Aorta (tissue), 5 donors: ENCODE measurements at regions not wholly inside any gene's neighbourhood (a gene's known extent, or its start where the extent isn't known, plus 50 kb on each side); places are given as distances from the start of the nearest gene placed in this dataset.

ENCODE experiments used
- ATAC-seq: fragments of 200-7000 bp; cut with Tn5 transposase; one replicate; pipeline ENCODE4 v1.9.1; 2022; ENCODE audit warnings: moderate library complexity; ENCODE audit not compliant: low FRiP score
- DNase-seq, 2 donors: peaks; one replicate each; pipeline ENCODE4 v3.0.0-alpha.2; 2020
- H3K27ac ChIP-seq, 2 donors: one replicate each; pipeline ENCODE4 v1.5.1; 2013; ENCODE audit warnings: low read length in 2 of 2, mild to moderate bottlenecking in 2 of 2, moderate library complexity in 2 of 2, control low read depth in 1 of 2, inconsistent platforms in 1 of 2, low read depth in 1 of 2
- H3K27me3 ChIP-seq, 2 donors: one replicate each; pipeline ENCODE4 v1.6.1; 2013; ENCODE audit warnings: control low read depth in 1 of 2, low read length in 1 of 2, mild to moderate bottlenecking in 1 of 2, moderate library complexity in 1 of 2; ENCODE audit not compliant: insufficient read depth in 2 of 2, control insufficient read depth in 1 of 2
- H3K36me3 ChIP-seq, 2 donors: one replicate each; pipeline ENCODE4 v1.6.1; 2013; ENCODE audit warnings: control low read depth in 1 of 2, low read length in 1 of 2, mild to moderate bottlenecking in 1 of 2; ENCODE audit not compliant: insufficient read depth in 2 of 2, control insufficient read depth in 1 of 2
- H3K4me1 ChIP-seq, 2 donors: one replicate each; pipeline ENCODE4 v1.6.1; 2013; ENCODE audit warnings: low read length in 2 of 2, control low read depth in 1 of 2, mild to moderate bottlenecking in 1 of 2, moderate library complexity in 1 of 2; ENCODE audit not compliant: insufficient read depth in 2 of 2, control insufficient read depth in 1 of 2
- H3K4me3 ChIP-seq, 2 donors: one replicate each; pipeline ENCODE4 v1.5.1; 2013; ENCODE audit warnings: low read length in 2 of 2, control low read depth in 1 of 2, mild to moderate bottlenecking in 1 of 2
- H3K9me3 ChIP-seq: one replicate; pipeline ENCODE4 v1.6.1; 2013; ENCODE audit warnings: mild to moderate bottlenecking, low read length; ENCODE audit not compliant: control insufficient read depth
- WGBS, 2 donors: extraction: QIAGEN DNeasy Blood & Tissue Kit; methylation state at CpG; one replicate each; pipeline ENCODE4 v1.1.7; 2013; 5-methylcytosine and 5-hydroxymethylcytosine counted together
- intact Hi-C, 2 donors: fragments of 100-400 bp; cut with DNase I; formaldehyde crosslinking; loops; one replicate each; pipeline versions ENCODE4 v1.14.2 to v1.15.0; 2022
- donor health status: healthy with polysubstance abuse.
- donor health status: Bipolar disorder and iron deficiency.
- donor health status: DM: no; HTN: no; CAD: no.
- donor health status: DM: no; HTN: no; CAD: no.
- donor health status: DM: yes; HTN: yes; CAD: no.

DNA sequence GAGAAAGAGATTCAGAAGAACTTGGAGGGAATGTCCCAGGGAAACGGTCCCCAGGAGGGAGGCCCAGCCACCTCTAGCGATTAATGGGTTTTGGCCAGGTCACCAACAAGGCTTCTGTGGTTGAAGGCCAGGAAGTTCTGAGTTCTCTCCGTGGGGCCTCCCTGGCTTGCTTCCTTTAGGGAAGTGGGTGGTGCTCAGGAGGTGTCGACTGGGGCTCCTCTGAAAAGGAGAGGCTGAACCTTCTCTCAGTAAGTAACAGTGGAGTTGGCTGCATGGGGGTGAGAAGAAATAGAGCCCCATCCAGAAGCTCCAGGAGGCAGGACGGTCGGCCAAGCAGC lies 77.1 kb upstream of the GSE1 start:
- 50 to 54% methylated on average over 6 of the region's 6 CpGs for WGBS, 2 donors
- Histone ChIP-seq H3K4me3 (no peak overlapping the region), H3K27ac (no peak overlapping the region), H3K27me3 (no peaks in the 10 kb centered on the region), H3K9me3 (no peaks in the 10 kb centered on the region), H3K4me1 (no peaks in the 10 kb centered on the region), H3K36me3 (no peaks in the 10 kb centered on the region)
- DNase-seq (no peak), ATAC-seq (no peak)
- intact Hi-C loops: no loop called here

DNA sequence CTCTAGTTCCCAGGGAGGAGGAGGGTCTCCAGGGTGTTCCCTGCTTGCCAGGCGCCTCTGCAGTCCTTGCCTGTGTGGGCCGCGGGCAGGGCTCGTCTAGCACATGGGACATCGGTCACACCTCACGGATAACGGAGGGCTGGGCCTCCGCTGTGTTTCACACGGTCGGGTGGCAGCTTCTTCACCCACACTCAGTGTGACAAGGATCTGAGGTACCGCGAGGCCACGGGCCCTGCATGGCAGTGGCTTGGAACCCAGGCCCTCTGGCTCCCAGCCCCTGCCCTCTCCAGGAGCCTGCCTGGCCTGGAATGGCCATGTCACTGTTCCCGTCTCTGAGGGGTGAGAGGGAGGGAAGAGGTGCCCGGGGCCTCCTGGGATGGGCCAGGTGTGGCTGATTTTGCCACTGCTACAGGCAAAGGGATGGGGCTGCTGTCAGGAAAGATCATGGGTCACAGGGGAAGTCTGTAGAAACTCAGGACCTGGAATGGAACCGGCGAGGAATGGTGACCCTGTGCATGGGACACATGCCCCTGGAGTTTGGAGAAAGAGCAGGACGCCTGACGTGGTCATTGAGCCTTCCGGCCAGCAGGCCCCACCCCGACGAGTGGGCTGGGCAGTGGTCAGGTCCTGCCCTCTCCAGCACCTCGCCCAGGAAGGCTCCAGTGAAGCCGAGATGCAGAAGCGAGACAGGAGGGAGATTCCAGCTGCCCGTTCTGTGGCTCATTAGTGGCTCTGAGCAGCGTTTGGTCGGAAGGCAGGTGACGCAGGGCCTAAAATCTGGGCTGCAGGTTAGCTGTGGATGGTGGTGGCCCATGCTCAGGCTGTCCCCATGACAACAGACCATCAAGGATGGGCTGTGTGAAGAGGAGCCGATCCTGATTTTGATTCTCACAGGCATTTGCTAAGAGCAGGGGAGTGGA lies 76.5 kb upstream of the GSE1 start:
- Histone ChIP-seq H3K36me3 (no peaks in the 10 kb centered on the region), H3K27ac (no peak overlapping the region), H3K4me3 (no peak overlapping the region), H3K9me3 (no peaks in the 10 kb centered on the region), H3K4me1 (no peaks in the 10 kb centered on the region), H3K27me3 (no peaks in the 10 kb centered on the region)
- WGBS, 2 donors: 82 to 90% methylated on average over 30 of the region's 30 CpGs
- intact Hi-C loops: no loop called here
- DNase-seq (no peak), ATAC-seq (peak; percentile 4)

DNA sequence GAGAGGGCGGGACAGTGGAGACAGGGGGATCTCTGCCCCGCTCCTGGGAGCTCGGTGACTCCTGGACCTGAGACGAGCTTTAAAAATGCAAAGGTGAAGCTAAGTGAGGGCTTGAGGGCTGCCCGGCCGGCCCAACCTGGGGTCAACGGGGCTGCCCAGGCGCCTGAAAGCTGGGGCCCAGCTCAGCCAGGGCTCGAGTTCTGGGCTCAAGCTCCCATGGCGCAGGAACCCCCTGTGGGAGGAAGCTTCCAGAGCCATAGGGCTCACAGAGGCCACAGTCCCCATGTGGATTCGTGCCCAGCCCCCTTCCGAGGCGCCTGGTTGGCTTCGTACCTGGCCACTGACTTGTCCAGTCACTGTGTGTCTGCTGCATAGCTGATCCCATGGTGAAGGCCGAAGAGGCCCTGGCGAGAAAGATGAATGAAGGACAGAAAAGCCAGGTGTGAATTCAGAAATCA lies 75.8 kb upstream of the GSE1 start:
- H3K4me3 ChIP-seq: no peak overlapping the region
- H3K9me3 ChIP-seq: no peaks in the 10 kb centered on the region
- H3K27me3 ChIP-seq: no peaks in the 10 kb centered on the region
- H3K27ac ChIP-seq: no peak overlapping the region
- intact Hi-C loops: no loop called here
- WGBS, 2 donors: 97 to 99% methylated on average over 16 of the region's 16 CpGs
- H3K4me1 ChIP-seq: no peaks in the 10 kb centered on the region
- ATAC-seq (no peak), DNase-seq (no peak)
- H3K36me3 ChIP-seq: no peaks in the 10 kb centered on the region

DNA sequence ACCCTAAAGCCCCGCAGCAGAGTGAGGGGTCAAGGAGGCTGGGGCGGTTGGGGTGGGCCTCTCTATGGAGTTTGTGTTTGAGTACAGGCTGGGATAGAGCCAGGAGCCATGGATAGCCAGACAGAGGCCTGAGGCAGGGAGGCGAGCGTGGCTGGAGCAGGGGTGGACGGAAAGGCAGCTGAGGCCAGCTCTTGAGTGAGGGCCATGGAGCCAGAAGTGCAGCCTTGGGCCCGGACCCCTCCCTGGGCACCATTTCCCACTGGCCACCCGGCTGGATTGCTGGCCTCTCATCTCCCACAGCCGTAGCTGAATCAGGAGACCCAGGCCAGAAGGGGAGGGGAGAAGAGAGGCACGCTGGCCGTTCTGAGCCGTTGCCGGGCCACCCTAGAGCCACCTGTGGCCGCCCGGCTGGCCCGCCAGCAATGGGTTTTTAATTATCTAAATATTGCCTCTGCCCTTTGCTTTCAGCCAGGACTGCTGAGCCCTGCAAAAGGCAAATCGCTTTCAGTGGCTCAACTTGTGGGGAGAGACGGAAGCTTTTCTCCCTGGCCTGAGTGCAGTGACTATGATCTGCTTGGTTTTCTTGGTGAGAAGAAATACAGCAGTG lies 75.2 kb upstream of the GSE1 start:
- H3K27ac ChIP-seq: no peak overlapping the region
- intact Hi-C loops: no loop called here
- no peak overlapping the region for H3K4me3 ChIP-seq
- no peaks in the 10 kb centered on the region for H3K4me1 ChIP-seq
- no peaks in the 10 kb centered on the region for H3K27me3 ChIP-seq
- DNase-seq: no peak
- WGBS, 2 donors: 96 to 98% methylated on average over 16 to 17 of the region's 17 CpGs
- ATAC-seq: peak; percentile 15
- H3K36me3 ChIP-seq: no peaks in the 10 kb centered on the region
- H3K9me3 ChIP-seq: no peaks in the 10 kb centered on the region

DNA sequence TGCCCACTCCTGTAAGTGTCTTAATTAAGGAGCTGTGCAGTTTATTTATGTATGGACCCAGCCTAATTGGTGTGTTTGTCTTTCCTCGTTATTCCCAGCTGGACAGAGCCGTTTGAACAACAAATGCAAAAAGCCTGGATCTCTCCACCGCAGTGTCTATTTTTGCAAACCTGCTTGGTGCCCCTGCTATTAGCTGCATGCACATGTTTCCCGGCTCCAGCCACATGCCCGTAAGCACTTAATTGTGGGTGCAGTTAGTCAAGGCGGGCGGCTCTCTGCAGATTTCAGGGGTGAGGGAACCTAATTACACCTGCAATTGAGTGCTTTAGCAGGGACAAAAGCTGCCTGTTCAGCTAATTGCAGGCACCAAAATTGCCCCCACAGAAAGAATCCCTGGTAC lies 74.0 kb upstream of the GSE1 start:
- WGBS, 2 donors: 96 to 97% methylated on average over 7 of the region's 7 CpGs
- H3K27me3 ChIP-seq: no peaks in the 10 kb centered on the region
- no peaks in the 10 kb centered on the region for H3K9me3 ChIP-seq
- H3K4me3 ChIP-seq: no peak overlapping the region
- DNase-seq: no peak
- no peak for ATAC-seq
- H3K4me1 ChIP-seq: no peaks in the 10 kb centered on the region
- no peak overlapping the region for H3K27ac ChIP-seq
- no peaks in the 10 kb centered on the region for H3K36me3 ChIP-seq
- intact Hi-C loops: no loop called here

DNA sequence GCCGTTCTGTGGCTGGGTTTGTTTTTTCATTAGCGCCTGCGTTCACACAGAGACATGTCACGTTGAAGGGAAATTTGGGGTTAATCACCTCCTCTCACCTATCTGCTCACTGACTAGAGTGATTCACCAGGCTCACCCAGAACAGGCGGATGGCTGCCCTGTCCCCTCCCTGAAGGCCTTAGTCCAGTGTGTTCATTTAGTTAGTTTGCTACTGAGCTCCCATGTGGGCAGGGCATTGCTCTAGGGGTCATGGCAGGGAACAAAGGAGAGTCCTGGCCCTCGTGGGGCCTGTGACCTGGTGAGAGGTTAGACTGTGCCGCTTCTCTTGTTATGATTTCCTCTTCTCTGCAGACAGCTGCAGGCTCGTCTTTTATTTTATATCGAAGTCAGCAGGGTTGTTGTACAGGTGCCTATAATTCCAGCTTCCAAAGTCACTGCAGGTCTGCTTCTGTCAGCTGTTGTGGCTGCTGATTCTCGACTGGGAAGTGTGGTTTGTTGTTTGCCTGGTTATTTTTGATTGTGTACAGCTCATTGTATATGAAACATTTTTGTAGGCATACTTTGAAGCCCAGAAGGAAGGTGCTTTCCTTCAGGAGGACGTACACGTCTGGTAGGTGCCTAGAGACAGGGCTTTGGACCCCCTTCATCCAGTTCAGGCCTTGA lies 73.4 kb upstream of the GSE1 start:
- Histone ChIP-seq H3K9me3 (no peaks in the 10 kb centered on the region), H3K4me3 (no peak overlapping the region), H3K4me1 (no peaks in the 10 kb centered on the region), H3K36me3 (no peaks in the 10 kb centered on the region), H3K27ac (no peak overlapping the region), H3K27me3 (no peaks in the 10 kb centered on the region)
- WGBS, 2 donors: 88 to 91% methylated on average over 12 of the region's 12 CpGs
- ATAC-seq: no peak
- intact Hi-C loops: no loop called here
- no peak for DNase-seq

DNA sequence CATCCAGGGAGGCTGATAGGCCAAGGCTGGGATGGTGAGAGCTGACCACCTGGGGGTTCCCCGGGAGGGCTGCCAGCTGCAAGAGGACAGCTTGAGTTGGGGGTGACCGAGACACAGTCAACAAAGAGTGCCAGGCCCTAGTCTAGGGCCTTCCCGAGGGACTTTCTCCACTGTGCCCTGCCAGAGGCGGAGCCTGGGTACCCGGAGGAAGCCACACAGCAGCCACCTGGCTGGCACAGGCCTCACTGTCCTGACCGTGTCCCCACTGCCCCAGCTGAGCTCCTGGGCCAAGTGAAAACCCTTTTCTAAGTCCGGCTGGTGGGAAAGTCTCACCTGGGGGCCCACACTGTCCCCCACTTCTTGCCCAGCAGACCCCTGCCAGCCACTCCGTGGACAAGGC lies 71.9 kb upstream of the GSE1 start:
- intact Hi-C loops: no loop called here
- Histone ChIP-seq H3K4me1 (no peaks in the 10 kb centered on the region), H3K36me3 (no peaks in the 10 kb centered on the region), H3K9me3 (no peaks in the 10 kb centered on the region), H3K27me3 (no peaks in the 10 kb centered on the region), H3K4me3 (no peak overlapping the region), H3K27ac (no peak overlapping the region)
- WGBS, 2 donors: 85 to 86% methylated on average over 8 of the region's 8 CpGs
- ATAC-seq: no peak
- DNase-seq: no peak

DNA sequence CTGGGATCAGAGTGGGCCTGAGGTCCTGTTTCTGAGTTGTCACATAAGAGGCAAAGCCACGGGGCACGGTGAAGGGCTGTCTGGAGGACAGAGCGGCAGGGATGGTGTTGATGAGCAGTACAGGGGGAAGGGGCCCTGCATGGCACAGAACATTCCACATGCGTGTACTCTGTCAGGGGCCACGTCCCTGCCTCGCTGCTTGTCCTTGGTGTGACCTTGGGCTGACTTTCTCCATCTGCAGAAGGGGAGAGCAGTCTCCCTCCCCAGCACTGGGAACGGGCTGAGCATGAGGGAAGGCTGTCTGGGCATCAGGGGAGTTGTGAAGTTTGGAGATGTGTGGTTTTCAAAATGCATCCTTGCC lies 71.5 kb upstream of the GSE1 start:
- no peak for DNase-seq
- Histone ChIP-seq H3K9me3 (no peaks in the 10 kb centered on the region), H3K4me3 (no peak overlapping the region), H3K36me3 (no peaks in the 10 kb centered on the region), H3K27me3 (no peaks in the 10 kb centered on the region), H3K4me1 (no peaks in the 10 kb centered on the region), H3K27ac (no peak overlapping the region)
- intact Hi-C loops: no loop called here
- no peak for ATAC-seq
- WGBS, 2 donors: 84 to 92% methylated on average over 7 of the region's 7 CpGs
